ENCODE measurements at regions not wholly inside any gene's neighbourhood (a gene's known extent, or its start where the extent isn't known, plus 50 kb on each side); places are given as distances from the start of the nearest gene placed in this dataset.

GRCh38 chr5:158364367-158364766 lies 505.4 kb upstream of the CLINT1 start:
- H3K9ac ChIP-seq (ENCODE audit: low read depth, low read length) = no peak overlapping the region
- no peaks in the 10 kb centered on the region for H3K36me3 ChIP-seq (ENCODE audit: insufficient read depth, low read depth, low read length)
- H3K27ac ChIP-seq (ENCODE audit: low read length) = no peak overlapping the region
- H3K9me3 ChIP-seq (ENCODE audit: insufficient read depth, low read depth, low read length) = no peaks in the 10 kb centered on the region
- no peak overlapping the region for H3K4me3 ChIP-seq (ENCODE audit: low read length)
- H3K4me1 ChIP-seq (ENCODE audit: insufficient read depth, low read length) = peaks cover 6% of the 10 kb centered on the region
- no peaks in the 10 kb centered on the region for H3K27me3 ChIP-seq (ENCODE audit: insufficient read depth, low read length)

DNA sequence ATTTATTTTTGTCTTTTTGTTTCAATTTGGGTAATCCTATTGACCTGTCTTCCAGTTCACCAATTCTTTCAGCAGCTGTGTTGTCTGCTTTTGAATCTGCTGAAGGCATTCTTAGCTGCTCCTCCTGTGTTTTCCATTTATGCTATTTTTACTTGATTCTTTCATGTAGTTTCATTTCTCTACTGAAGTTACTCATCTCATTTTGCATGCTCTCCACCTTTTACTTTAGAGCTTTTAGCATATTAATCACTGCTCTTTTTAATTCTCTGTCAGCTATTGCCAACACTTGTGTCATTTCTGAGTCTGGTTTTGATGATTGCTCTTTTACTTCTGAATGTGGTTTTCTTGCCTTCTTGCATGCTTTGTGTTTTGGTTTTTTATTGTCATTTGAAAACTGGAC lies 496.0 kb upstream of the CLINT1 start:
- Histone ChIP-seq H3K27ac (ENCODE audit: low read length) (no peak overlapping the region), H3K36me3 (ENCODE audit: insufficient read depth, low read depth, low read length) (no peaks in the 10 kb centered on the region), H3K9ac (ENCODE audit: low read depth, low read length) (no peak overlapping the region), H3K27me3 (ENCODE audit: insufficient read depth, low read length) (no peaks in the 10 kb centered on the region), H3K4me1 (ENCODE audit: insufficient read depth, low read length) (peaks cover 4% of the 10 kb centered on the region; the same call in 1 of the 2 replicates), H3K9me3 (ENCODE audit: insufficient read depth, low read depth, low read length) (peaks cover 5% of the 10 kb centered on the region; the same call in 1 of the 2 replicates), H3K4me3 (ENCODE audit: low read length) (no peak overlapping the region)

DNA sequence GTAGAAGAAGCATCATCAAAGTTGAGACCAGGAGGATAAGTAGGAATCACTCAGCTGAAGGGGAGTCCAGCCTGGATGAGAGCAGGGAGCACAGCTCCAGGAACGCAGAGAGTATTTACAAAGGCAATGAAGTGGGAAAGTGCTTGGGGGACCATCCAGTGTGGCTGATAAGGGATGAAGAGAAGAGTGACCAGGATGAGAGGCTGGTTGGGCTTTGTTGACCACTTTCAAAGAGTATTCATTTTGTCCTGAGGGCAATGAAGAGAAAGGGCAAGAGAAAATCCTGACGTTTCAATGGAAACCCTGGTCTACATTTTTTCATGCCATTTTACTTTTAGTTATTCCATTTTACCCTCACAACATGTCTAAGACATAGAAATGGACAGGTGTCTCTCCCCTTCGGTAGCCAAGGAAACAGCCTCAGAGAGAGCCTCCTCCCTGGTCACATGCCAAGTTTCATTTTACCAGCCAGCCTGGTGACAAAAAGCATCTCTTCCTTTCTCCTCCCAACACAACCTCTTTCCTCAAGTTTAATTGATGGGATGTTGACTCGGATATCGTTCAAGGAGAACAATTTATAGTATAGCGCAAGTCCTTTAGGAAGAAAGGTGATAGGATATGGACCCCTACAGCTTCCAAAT lies 492.7 kb upstream of the CLINT1 start:
- Histone ChIP-seq H3K27ac (ENCODE audit: low read length) (no peak overlapping the region), H3K36me3 (ENCODE audit: insufficient read depth, low read depth, low read length) (no peaks in the 10 kb centered on the region), H3K27me3 (ENCODE audit: insufficient read depth, low read length) (no peaks in the 10 kb centered on the region), H3K9ac (ENCODE audit: low read depth, low read length) (no peak overlapping the region), H3K4me3 (ENCODE audit: low read length) (no peak overlapping the region), H3K4me1 (ENCODE audit: insufficient read depth, low read length) (peaks cover 4% of the 10 kb centered on the region; the same call in 1 of the 2 replicates), H3K9me3 (ENCODE audit: insufficient read depth, low read depth, low read length) (peaks cover 5% of the 10 kb centered on the region; the same call in 1 of the 2 replicates)

DNA sequence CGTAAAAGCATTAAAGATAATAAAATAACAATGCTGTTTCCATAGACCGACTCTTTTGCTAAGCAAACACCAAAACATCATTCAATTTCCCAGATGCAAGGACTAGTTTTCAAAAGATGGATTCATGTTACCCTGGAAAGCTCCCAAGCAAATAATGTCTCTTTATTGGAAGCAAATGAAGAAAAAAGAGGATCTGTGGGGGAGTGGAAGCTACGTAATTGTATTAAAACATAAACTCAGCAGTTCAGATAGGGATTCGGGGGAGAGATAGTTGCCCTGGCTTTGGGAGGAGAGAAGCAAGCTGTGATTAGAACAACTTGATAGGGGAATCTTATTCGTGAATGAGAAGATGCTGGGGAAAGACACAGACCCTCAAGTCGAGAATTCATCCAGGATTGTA lies 491.0 kb upstream of the CLINT1 start:
- H3K36me3 ChIP-seq (ENCODE audit: insufficient read depth, low read depth, low read length) = no peaks in the 10 kb centered on the region
- H3K27ac ChIP-seq (ENCODE audit: low read length) = no peak overlapping the region
- no peak overlapping the region for H3K9ac ChIP-seq (ENCODE audit: low read depth, low read length)
- H3K9me3 ChIP-seq (ENCODE audit: insufficient read depth, low read depth, low read length) = peaks cover 4% of the 10 kb centered on the region
- no peak overlapping the region for H3K4me3 ChIP-seq (ENCODE audit: low read length)
- peaks cover 4% of the 10 kb centered on the region; the same call in 1 of the 2 replicates for H3K4me1 ChIP-seq (ENCODE audit: insufficient read depth, low read length)
- no peaks in the 10 kb centered on the region for H3K27me3 ChIP-seq (ENCODE audit: insufficient read depth, low read length)

DNA sequence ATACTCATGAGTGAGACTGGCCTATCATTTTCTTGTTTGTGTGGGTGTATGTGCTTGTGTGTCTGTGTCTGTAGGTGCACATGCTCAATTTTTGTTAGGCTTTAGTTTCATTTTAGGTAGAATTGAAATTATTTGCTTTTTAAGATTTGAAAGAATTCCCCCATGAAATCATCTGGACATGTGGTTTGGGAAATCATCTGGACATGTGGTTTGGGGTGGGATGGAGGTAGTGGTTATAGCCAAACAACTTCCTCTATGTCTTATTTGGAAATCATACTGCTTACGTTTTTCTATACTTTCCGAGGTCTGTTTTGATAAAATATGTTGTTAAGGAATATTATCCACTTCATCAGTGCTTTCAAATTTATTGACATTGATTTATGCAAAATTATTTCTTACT lies 485.4 kb upstream of the CLINT1 start:
- H3K4me3 ChIP-seq (ENCODE audit: low read length) = no peak overlapping the region
- no peaks in the 10 kb centered on the region for H3K36me3 ChIP-seq (ENCODE audit: insufficient read depth, low read depth, low read length)
- H3K27ac ChIP-seq (ENCODE audit: low read length) = no peak overlapping the region
- no peak overlapping the region for H3K9ac ChIP-seq (ENCODE audit: low read depth, low read length)
- H3K9me3 ChIP-seq (ENCODE audit: insufficient read depth, low read depth, low read length) = no peaks in the 10 kb centered on the region; the same call in 1 of the 2 replicates
- H3K4me1 ChIP-seq (ENCODE audit: insufficient read depth, low read length) = no peaks in the 10 kb centered on the region
- no peaks in the 10 kb centered on the region for H3K27me3 ChIP-seq (ENCODE audit: insufficient read depth, low read length)

DNA sequence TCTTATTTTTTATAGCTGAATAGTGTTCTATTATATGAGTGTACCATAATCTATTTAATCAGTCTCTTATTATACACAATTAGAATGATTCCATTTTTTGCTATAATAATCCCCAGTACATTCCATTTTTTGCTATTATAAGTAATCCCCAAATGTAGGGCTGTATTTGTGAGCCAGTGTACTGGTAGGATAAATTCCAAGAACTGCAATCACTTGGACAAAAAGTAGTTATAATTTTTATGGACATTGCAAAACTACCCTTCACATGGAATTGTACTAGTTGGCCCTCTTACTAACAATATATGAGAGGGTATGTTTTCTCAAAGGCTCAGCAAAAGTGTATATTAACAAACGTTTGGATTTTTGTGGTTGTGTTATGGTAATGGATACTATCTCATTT lies 481.7 kb upstream of the CLINT1 start:
- Histone ChIP-seq H3K9me3 (ENCODE audit: insufficient read depth, low read depth, low read length) (no peaks in the 10 kb centered on the region; the same call in 1 of the 2 replicates), H3K4me3 (ENCODE audit: low read length) (no peak overlapping the region), H3K9ac (ENCODE audit: low read depth, low read length) (no peak overlapping the region), H3K27me3 (ENCODE audit: insufficient read depth, low read length) (no peaks in the 10 kb centered on the region), H3K27ac (ENCODE audit: low read length) (no peak overlapping the region), H3K4me1 (ENCODE audit: insufficient read depth, low read length) (no peaks in the 10 kb centered on the region), H3K36me3 (ENCODE audit: insufficient read depth, low read depth, low read length) (no peaks in the 10 kb centered on the region)

DNA sequence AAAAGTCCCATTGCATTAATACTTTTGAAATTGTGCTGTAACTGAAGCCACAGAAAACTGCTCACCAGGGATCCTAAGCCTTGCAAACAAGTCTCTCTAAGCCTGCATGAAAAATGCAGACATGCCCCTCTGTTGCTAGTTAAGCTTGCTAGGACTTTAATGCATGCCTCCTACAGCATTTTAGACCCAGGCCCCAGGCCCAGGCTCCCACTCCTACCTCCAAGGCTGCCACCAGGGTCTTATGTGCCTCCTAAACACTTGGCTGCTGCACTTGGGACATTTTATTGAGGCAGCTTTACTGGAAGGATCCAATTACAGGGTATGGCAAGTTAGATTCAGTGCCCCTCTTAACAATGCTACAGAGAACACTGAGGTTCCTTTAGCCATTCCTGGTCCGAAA lies 467.3 kb upstream of the CLINT1 start:
- no peaks in the 10 kb centered on the region for H3K36me3 ChIP-seq (ENCODE audit: insufficient read depth, low read depth, low read length)
- H3K4me1 ChIP-seq (ENCODE audit: insufficient read depth, low read length) = peaks cover 14% of the 10 kb centered on the region; the same call in 1 of the 2 replicates
- H3K27ac ChIP-seq (ENCODE audit: low read length) = no peak overlapping the region
- peaks cover 14% of the 10 kb centered on the region; the same call in 1 of the 2 replicates for H3K9me3 ChIP-seq (ENCODE audit: insufficient read depth, low read depth, low read length)
- no peaks in the 10 kb centered on the region for H3K27me3 ChIP-seq (ENCODE audit: insufficient read depth, low read length)
- H3K9ac ChIP-seq (ENCODE audit: low read depth, low read length) = no peak overlapping the region
- no peak overlapping the region for H3K4me3 ChIP-seq (ENCODE audit: low read length)

DNA sequence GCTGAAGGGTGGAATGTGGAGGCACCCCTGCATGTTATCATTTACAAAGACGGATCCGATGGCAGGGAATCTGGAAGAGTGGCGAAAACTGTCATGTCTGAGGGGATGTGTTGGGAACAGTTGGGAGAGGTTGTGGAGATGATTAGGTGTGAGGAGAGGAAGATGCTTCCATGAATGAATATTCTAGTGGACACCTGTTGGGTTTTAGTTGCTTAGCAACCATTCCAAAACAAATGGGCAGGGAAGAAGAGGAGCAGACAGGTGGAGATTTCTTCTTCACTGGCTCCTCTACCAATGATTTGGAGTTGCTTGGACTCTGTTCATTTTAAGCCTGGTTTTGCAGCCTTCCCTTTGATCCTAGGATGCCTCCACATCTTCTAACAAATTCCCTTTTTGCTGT lies 465.3 kb upstream of the CLINT1 start:
- H3K9ac ChIP-seq (ENCODE audit: low read depth, low read length) = no peak overlapping the region

GRCh38 chr5:158322620-158323019 lies 463.7 kb upstream of the CLINT1 start:
- no peak overlapping the region for H3K4me3 ChIP-seq (ENCODE audit: low read length)
- H3K9ac ChIP-seq (ENCODE audit: low read depth, low read length) = no peak overlapping the region
- no peaks in the 10 kb centered on the region for H3K9me3 ChIP-seq (ENCODE audit: insufficient read depth, low read depth, low read length)
- no peak overlapping the region for H3K27ac ChIP-seq (ENCODE audit: low read length)
- no peaks in the 10 kb centered on the region for H3K27me3 ChIP-seq (ENCODE audit: insufficient read depth, low read length)
- H3K4me1 ChIP-seq (ENCODE audit: insufficient read depth, low read length) = peaks cover 14% of the 10 kb centered on the region; the same call in 1 of the 2 replicates
- H3K36me3 ChIP-seq (ENCODE audit: insufficient read depth, low read depth, low read length) = no peaks in the 10 kb centered on the region

More for the DNA sequence above, 465.3 kb upstream of the CLINT1 start:
- no peaks in the 10 kb centered on the region for H3K36me3 ChIP-seq (ENCODE audit: insufficient read depth, low read depth, low read length)
- no peaks in the 10 kb centered on the region for H3K27me3 ChIP-seq (ENCODE audit: insufficient read depth, low read length)
- H3K4me1 ChIP-seq (ENCODE audit: insufficient read depth, low read length) = peaks cover 14% of the 10 kb centered on the region; the same call in 1 of the 2 replicates
- H3K27ac ChIP-seq (ENCODE audit: low read length) = no peak overlapping the region
- peaks cover under 1% of the 10 kb centered on the region; the same call in 1 of the 2 replicates for H3K9me3 ChIP-seq (ENCODE audit: insufficient read depth, low read depth, low read length)
- no peak overlapping the region for H3K4me3 ChIP-seq (ENCODE audit: low read length)

DNA sequence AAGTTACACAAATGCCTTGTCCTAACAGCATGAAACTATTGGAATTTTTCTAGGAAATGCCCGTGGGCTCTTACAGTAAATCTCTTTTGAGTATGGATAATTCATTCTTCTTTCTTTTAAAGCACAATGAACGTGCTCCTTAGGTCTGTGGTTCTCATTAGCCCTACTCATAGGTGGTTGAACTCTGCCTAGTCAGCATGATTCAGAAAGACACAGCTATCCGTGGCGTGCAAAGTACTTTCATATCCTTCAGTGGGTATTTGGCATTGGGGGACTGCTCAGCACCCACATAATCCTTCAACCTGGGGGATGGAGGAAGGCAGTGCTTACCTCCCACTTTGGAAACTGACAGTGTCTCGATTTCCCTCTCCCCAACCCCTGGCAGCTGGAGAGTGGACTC lies 462.0 kb upstream of the CLINT1 start:
- Histone ChIP-seq H3K9me3 (ENCODE audit: insufficient read depth, low read depth, low read length) (no peaks in the 10 kb centered on the region), H3K9ac (ENCODE audit: low read depth, low read length) (no peak overlapping the region), H3K27ac (ENCODE audit: low read length) (no peak overlapping the region), H3K4me1 (ENCODE audit: insufficient read depth, low read length) (peaks cover 12% of the 10 kb centered on the region; the same call in 1 of the 2 replicates), H3K4me3 (ENCODE audit: low read length) (no peak overlapping the region), H3K36me3 (ENCODE audit: insufficient read depth, low read depth, low read length) (no peaks in the 10 kb centered on the region), H3K27me3 (ENCODE audit: insufficient read depth, low read length) (no peaks in the 10 kb centered on the region)

DNA sequence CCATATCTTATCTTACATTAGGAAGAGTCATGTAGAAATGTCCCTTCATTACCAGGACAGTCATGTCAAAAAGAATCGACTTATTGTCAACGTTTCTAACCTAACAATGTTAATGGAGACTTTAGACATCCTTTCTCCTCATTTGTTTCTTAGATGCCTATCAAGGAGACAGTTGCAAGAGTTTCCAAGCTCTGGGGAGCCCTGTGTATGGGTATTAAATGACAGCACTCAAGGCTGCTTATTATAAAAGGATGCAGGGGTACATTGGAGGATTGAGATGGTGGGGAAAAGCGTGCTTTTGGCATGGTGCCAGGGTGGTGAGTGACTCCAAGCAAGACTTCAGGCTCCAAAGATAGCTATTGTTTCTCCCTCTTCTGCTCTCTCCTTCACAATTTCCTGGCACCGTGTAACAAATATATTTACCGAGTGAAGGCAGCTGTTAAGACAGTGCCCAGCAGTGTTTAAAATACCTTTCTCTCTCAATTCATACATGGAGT lies 461.3 kb upstream of the CLINT1 start:
- no peak overlapping the region for H3K4me3 ChIP-seq (ENCODE audit: low read length)
- no peaks in the 10 kb centered on the region for H3K9me3 ChIP-seq (ENCODE audit: insufficient read depth, low read depth, low read length)
- peaks cover 6% of the 10 kb centered on the region; the same call in 1 of the 2 replicates for H3K4me1 ChIP-seq (ENCODE audit: insufficient read depth, low read length)
- no peak overlapping the region for H3K27ac ChIP-seq (ENCODE audit: low read length)
- no peak overlapping the region for H3K9ac ChIP-seq (ENCODE audit: low read depth, low read length)
- H3K36me3 ChIP-seq (ENCODE audit: insufficient read depth, low read depth, low read length) = no peaks in the 10 kb centered on the region
- no peaks in the 10 kb centered on the region for H3K27me3 ChIP-seq (ENCODE audit: insufficient read depth, low read length)

- H3K27me3 ChIP-seq (ENCODE audit: insufficient read depth, low read length) = no peaks in the 10 kb centered on the region
- H3K9me3 ChIP-seq (ENCODE audit: insufficient read depth, low read depth, low read length) = no peaks in the 10 kb centered on the region
- no peak overlapping the region for H3K4me3 ChIP-seq (ENCODE audit: low read length)
- H3K4me1 ChIP-seq (ENCODE audit: insufficient read depth, low read length) = peaks cover 24% of the 10 kb centered on the region; the same call in 1 of the 2 replicates
- H3K27ac ChIP-seq (ENCODE audit: low read length) = no peak overlapping the region
- H3K9ac ChIP-seq (ENCODE audit: low read depth, low read length) = no peak overlapping the region
- no peaks in the 10 kb centered on the region for H3K36me3 ChIP-seq (ENCODE audit: insufficient read depth, low read depth, low read length)
Measured at GRCh38 chr5:158317507-158317906, 458.6 kb upstream of the CLINT1 start.

Data from iPS-20b (cell line).